ENCODE measurements at regions not wholly inside any gene's neighbourhood (a gene's known extent, or its start where the extent isn't known, plus 50 kb on each side); places are given as distances from the start of the nearest gene placed in this dataset.

- no peak for TF ChIP-seq CTCF (IDR thresholded peaks at IDR 0.05)
- TF ChIP-seq POLR2A (IDR thresholded peaks at IDR 0.05) = no peak
- no peak for TF ChIP-seq POLR2AphosphoS5 (IDR thresholded peaks at IDR 0.05)
Measured at GRCh38 chr6:1513215-1513780, 96.4 kb upstream of the FOXC1 start.
